ENCODE measurements at regions not wholly inside any gene's neighbourhood (a gene's known extent, or its start where the extent isn't known, plus 50 kb on each side); places are given as distances from the start of the nearest gene placed in this dataset.

DNA sequence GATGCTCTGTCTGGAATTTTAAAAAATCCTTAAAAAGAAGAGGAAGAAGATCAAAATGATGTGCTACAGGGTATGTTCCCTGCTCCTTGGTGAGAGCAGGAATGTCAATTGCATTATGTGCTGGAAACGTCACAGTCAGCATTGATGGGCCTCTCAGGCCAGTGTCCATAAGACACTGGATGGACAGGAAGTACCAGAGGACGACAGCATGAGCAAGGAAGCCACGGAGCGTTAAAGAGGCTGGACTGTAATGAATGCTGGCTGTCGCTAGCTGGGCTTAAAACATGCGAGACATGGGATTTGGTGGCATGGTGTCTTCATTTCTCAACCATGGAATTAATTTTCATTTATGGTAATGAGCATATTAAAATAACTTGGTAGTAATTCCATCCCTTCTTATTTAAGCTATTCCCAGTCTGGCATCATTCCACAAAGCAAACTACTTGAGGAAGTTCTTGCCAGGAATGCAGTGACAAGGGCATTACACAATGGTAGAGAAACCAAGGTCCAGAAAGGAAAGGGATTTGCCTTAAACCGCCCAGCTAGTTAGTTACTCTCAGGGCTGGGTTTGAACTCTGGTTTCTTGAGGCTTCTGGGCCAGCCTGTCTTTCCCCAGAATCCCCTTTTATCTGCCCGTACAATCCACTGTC, 166.6 kb upstream of the SOX4 start:
- Histone ChIP-seq H4K20me1 (ENCODE audit: insufficient read depth, low read length) (no peaks in the 10 kb centered on the region), H3K4me2 (ENCODE audit: low read length) (no peak overlapping the region), H3K36me3 (ENCODE audit: insufficient read depth, low read length) (no peaks in the 10 kb centered on the region), H3K27me3 (ENCODE audit: insufficient read depth, low read length) (no peaks in the 10 kb centered on the region), H3K27ac (ENCODE audit: low read depth, low read length) (no peak overlapping the region), H3K4me3 (ENCODE audit: insufficient read depth, low read depth, low read length) (no peak overlapping the region), H2AFZ (ENCODE audit: low read depth, low read length) (no peak overlapping the region), H3K9me3 (ENCODE audit: insufficient read depth, low read depth, low read length) (no peaks in the 10 kb centered on the region), H3K79me2 (ENCODE audit: insufficient read depth, low read length) (no peaks in the 10 kb centered on the region), H3K9ac (ENCODE audit: low read length) (no peak overlapping the region), H3K4me1 (ENCODE audit: insufficient read depth, low read length) (no peaks in the 10 kb centered on the region)
- DNase-seq (ENCODE audit: low read depth) (peak; percentile 31), FAIRE-seq (no peak)
- peaks cover 7% of the 10 kb centered on the region for H3K9me3 Mint-ChIP-seq (ENCODE audit: unreplicated experiment)
- no peaks in the 10 kb centered on the region for H3K27me3 Mint-ChIP-seq (ENCODE audit: low read depth, unreplicated experiment)
- TF ChIP-seq EZH2 (IDR thresholded peaks at IDR 0.05; ENCODE audit: insufficient read depth, low read length), result no peak
- TF ChIP-seq, protein P1, sequence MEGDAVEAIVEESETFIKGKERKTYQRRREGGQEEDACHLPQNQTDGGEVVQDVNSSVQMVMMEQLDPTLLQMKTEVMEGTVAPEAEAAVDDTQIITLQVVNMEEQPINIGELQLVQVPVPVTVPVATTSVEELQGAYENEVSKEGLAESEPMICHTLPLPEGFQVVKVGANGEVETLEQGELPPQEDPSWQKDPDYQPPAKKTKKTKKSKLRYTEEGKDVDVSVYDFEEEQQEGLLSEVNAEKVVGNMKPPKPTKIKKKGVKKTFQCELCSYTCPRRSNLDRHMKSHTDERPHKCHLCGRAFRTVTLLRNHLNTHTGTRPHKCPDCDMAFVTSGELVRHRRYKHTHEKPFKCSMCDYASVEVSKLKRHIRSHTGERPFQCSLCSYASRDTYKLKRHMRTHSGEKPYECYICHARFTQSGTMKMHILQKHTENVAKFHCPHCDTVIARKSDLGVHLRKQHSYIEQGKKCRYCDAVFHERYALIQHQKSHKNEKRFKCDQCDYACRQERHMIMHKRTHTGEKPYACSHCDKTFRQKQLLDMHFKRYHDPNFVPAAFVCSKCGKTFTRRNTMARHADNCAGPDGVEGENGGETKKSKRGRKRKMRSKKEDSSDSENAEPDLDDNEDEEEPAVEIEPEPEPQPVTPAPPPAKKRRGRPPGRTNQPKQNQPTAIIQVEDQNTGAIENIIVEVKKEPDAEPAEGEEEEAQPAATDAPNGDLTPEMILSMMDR (IDR thresholded peaks at IDR 0.05; ENCODE audit: insufficient read depth, low read depth, low read length), result no peak
- no peak overlapping the region for H3K27ac Mint-ChIP-seq (ENCODE audit: unreplicated experiment)
- H3K4me3 Mint-ChIP-seq (ENCODE audit: unreplicated experiment), result no peak overlapping the region
- peaks cover 3% of the 10 kb centered on the region for H3K4me1 Mint-ChIP-seq (ENCODE audit: low read depth, unreplicated experiment)
- no peaks in the 10 kb centered on the region for H3K36me3 Mint-ChIP-seq (ENCODE audit: low read depth, unreplicated experiment)

- Histone ChIP-seq H3K9ac (ENCODE audit: low read length) (no peak overlapping the region), H3K27ac (ENCODE audit: low read depth, low read length) (no peak overlapping the region), H3K4me2 (ENCODE audit: low read length) (no peak overlapping the region), H3K79me2 (ENCODE audit: insufficient read depth, low read length) (no peaks in the 10 kb centered on the region), H3K27me3 (ENCODE audit: insufficient read depth, low read length) (no peaks in the 10 kb centered on the region), H3K4me1 (ENCODE audit: insufficient read depth, low read length) (no peaks in the 10 kb centered on the region), H3K9me3 (ENCODE audit: insufficient read depth, low read depth, low read length) (no peaks in the 10 kb centered on the region), H3K36me3 (ENCODE audit: insufficient read depth, low read length) (no peaks in the 10 kb centered on the region), H3K4me3 (ENCODE audit: insufficient read depth, low read depth, low read length) (no peak overlapping the region), H2AFZ (ENCODE audit: low read depth, low read length) (no peak overlapping the region), H4K20me1 (ENCODE audit: insufficient read depth, low read length) (no peaks in the 10 kb centered on the region)
- FAIRE-seq (no peak), DNase-seq (ENCODE audit: low read depth) (no peak)
- no peaks in the 10 kb centered on the region for H3K36me3 Mint-ChIP-seq (ENCODE audit: low read depth, unreplicated experiment)
- peaks cover 7% of the 10 kb centered on the region for H3K9me3 Mint-ChIP-seq (ENCODE audit: unreplicated experiment)
- TF ChIP-seq EZH2 (IDR thresholded peaks at IDR 0.05; ENCODE audit: insufficient read depth, low read length), result no peak
- TF ChIP-seq, protein P1 (IDR thresholded peaks at IDR 0.05; ENCODE audit: insufficient read depth, low read depth, low read length), result no peak
- H3K27me3 Mint-ChIP-seq (ENCODE audit: low read depth, unreplicated experiment), result no peaks in the 10 kb centered on the region
- H3K4me1 Mint-ChIP-seq (ENCODE audit: low read depth, unreplicated experiment), result peaks cover 3% of the 10 kb centered on the region
- no peak overlapping the region for H3K4me3 Mint-ChIP-seq (ENCODE audit: unreplicated experiment)
- H3K27ac Mint-ChIP-seq (ENCODE audit: unreplicated experiment), result no peak overlapping the region
These were observed 164.3 kb upstream of the SOX4 start for GRCh38 chr6:21429291-21429690.

DNA sequence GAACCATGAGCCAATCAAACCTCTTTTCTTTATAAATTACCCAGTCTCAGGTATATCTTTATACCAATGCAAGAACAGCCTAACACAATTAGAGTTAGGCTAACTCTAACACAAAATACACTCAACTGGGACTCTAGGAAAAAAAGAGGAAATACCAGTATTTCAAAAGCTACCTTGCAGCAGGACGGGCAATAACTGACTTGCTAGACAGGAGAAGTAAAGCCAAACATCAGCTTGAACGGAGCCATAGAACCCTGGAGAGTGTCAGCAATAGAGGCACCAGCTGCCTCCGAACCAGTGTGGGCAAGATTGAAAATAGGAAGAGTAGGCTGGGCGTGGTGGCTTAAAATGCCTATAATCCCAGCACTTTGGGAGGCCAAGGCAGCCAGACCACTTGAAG, 162.0 kb upstream of the SOX4 start:
- H3K27me3 ChIP-seq (ENCODE audit: insufficient read depth, low read length), result no peaks in the 10 kb centered on the region
- Mint-ChIP-seq H3K4me3 (ENCODE audit: unreplicated experiment) (no peak overlapping the region), H3K9me3 (ENCODE audit: unreplicated experiment) (peaks cover 4% of the 10 kb centered on the region), H3K36me3 (ENCODE audit: low read depth, unreplicated experiment) (no peaks in the 10 kb centered on the region), H3K27ac (ENCODE audit: unreplicated experiment) (no peak overlapping the region), H3K27me3 (ENCODE audit: low read depth, unreplicated experiment) (no peaks in the 10 kb centered on the region), H3K4me1 (ENCODE audit: low read depth, unreplicated experiment) (peaks cover 3% of the 10 kb centered on the region)
- no peak overlapping the region for H3K4me3 ChIP-seq (ENCODE audit: insufficient read depth, low read depth, low read length)
- no peaks in the 10 kb centered on the region for H3K9me3 ChIP-seq (ENCODE audit: insufficient read depth, low read depth, low read length)
- H3K79me2 ChIP-seq (ENCODE audit: insufficient read depth, low read length), result no peaks in the 10 kb centered on the region
- no peak overlapping the region for H3K9ac ChIP-seq (ENCODE audit: low read length)
- H3K4me1 ChIP-seq (ENCODE audit: insufficient read depth, low read length), result no peaks in the 10 kb centered on the region
- FAIRE-seq (no peak), DNase-seq (ENCODE audit: low read depth) (no peak)
- H2AFZ ChIP-seq (ENCODE audit: low read depth, low read length), result no peak overlapping the region
- no peaks in the 10 kb centered on the region for H4K20me1 ChIP-seq (ENCODE audit: insufficient read depth, low read length)
- H3K4me2 ChIP-seq (ENCODE audit: low read length), result no peak overlapping the region
- no peaks in the 10 kb centered on the region for H3K36me3 ChIP-seq (ENCODE audit: insufficient read depth, low read length)
- no peak for TF ChIP-seq EZH2 (IDR thresholded peaks at IDR 0.05; ENCODE audit: insufficient read depth, low read length)
- TF ChIP-seq, protein P1 (IDR thresholded peaks at IDR 0.05; ENCODE audit: insufficient read depth, low read depth, low read length), result no peak
- no peak overlapping the region for H3K27ac ChIP-seq (ENCODE audit: low read depth, low read length)

Measured in astrocyte (in vitro differentiated cells and primary cell).